HG03135 (cell line): ENCODE measurements at regions not wholly inside any gene's neighbourhood (a gene's known extent, or its start where the extent isn't known, plus 50 kb on each side); places are given as distances from the start of the nearest gene placed in this dataset.
"Not testable (repeated sequence)": the region's sequence is repeated elsewhere in the genome, so short reads cannot be mapped to it uniquely, and the experiment has no call there.

Experiments
- ATAC-seq: cut with Tn5 transposase; IDR thresholded peaks from one replicate; pipeline ENCODE4 v1.9.1; 2021; ENCODE audit warnings: mild to moderate bottlenecking, moderate library complexity; ENCODE audit not compliant: unreplicated experiment

GRCh38 chr3:144865948-144866347, 894.3 kb downstream of the DIPK2A start:
- no peak for ATAC-seq

DNA sequence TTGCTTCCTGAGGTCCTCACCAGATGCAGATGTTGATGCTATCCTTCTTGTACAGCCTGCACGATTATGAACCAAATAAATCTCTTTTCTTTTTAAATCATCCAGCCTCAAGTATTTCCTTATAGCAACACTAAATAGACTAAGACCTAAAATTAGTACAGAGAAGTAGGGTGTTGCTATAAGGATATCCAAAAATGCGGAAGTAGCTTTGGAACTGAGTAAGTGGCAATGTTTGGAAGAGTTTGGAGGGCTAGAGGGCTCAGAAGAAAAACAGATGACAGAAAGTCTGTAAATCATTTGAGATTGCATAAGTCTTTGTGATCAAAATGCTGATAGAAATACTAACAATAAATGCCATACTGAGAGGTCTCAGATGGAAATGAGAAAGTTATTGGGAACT, 894.9 kb downstream of the DIPK2A start:
- no peak for ATAC-seq

DNA sequence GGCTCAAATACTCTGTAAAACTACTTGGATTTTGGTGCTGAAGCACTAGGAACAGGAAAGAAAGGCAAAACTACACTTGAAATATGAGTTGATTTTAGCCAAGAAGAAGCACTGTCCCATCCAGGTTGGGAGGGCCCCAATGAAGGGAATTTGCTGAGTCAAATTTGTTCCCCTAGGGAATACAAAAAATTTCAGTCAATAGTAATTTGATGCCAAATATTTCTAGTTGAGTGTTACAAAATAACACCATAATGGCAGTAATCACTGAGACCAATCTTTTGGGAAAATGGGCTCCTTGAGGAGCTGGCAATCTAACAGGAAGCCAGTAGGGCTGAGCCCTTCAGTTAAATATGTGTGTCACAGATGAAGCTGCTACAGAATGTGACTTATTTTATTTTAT, 896.9 kb downstream of the DIPK2A start:
- ATAC-seq = no peak

DNA sequence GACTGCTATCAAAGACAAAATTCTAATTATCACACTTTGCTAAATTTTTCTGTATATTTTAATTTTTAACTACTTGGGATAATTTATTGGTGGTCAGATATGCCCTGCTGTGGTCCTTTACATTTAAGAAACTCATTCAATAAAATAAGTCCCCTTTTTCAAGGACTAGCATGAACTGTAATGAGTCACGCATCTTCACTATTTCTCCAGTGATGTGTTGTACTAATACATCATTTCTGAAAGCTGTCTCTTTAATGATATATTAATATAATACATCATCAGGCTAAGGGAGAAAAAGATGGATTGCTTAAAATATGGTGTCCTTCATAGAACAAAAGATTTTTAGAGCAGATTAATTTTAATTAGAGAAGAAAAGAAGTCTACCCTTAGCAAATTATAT, 901.4 kb downstream of the DIPK2A start:
- no peak for ATAC-seq

- no peak for ATAC-seq
Measured at GRCh38 chr3:144875211-144875610, 903.6 kb downstream of the DIPK2A start.

DNA sequence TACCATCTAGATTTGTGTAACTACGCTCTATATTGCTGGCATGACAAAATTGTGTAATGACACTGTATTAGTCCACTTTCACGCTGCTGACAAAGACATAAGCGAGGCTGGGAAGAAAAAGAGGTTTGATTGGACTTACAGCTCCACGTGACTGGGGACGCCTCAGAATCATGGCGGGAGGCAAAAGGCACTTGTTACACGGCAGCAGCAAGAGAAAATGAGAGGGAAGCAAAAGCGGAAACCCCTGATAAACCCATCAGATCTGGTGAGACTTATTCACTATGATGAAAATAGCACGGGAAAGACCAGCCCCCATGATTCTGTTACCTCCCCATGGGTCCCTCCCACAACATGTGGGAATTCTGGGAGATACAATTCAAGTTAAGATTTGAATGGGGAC, 905.7 kb downstream of the DIPK2A start:
- ATAC-seq = no peak

GRCh38 chr3:144879701-144880100, 908.1 kb downstream of the DIPK2A start:
- no peak for ATAC-seq

DNA sequence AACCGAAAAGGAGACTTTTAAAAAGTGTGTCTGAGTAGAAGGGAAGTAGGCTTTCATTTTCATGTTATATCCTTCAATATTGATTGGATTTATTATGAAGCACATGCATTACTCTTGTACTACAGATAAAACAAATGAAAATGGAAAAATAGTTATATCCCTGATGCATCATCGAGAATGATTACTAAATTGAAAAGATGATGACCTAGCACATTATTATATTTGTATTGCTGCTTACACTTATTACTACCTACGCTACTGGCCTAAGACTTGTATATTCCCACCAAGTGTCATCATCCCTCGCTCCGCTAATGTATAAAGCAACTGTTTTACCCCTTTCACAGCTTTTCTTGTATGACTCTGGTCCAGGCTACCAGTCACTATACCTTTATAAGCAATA, 922.4 kb downstream of the DIPK2A start:
- no peak for ATAC-seq

- ATAC-seq = no peak
Measured at GRCh38 chr3:144894576-144894975, 923.0 kb downstream of the DIPK2A start.

GRCh38 chr3:144900366-144900765, 928.7 kb downstream of the DIPK2A start:
- ATAC-seq = no peak

- ATAC-seq = not testable (repeated sequence)
Measured at GRCh38 chr3:144907581-144907980, 936.0 kb downstream of the DIPK2A start.

DNA sequence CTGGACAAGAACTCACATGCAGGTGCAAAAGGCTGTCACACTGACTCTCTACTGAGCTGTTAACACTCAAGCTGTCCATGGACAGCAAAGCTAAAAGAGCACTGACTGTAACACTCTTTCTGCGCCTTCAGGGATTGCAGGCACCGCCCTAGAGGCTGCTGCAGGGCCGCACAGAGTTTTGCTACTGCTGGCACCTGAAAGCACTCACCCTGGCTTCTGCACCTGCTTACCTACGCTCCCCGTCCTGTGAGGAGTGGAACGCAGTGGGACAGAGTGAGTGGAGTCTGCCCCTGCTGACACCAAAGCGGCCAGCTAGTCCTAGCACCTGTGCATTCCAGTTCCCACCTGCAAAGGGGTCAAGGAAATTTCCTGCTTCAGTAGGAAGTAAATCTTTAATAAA, 941.3 kb downstream of the DIPK2A start:
- ATAC-seq = no peak

DNA sequence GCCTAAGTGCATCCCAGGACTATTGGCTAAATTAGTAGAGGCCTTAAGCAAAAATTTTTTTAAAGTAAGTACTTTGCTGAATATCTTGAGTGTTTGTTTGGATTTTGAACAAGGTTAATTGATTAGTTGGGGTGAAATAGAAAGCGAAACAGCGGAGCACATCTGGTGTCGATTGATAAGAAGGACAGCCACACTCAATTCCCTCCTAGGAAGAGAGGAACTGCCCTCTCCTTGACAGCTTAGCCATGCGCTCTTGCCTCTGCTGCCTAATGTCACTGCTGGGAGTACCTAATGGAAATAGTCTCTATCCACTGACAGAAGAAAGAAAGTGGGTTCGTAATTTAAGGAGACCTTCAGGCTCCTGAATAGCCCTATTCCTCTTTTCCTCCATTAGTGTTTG, 943.6 kb downstream of the DIPK2A start:
- no peak for ATAC-seq

DNA sequence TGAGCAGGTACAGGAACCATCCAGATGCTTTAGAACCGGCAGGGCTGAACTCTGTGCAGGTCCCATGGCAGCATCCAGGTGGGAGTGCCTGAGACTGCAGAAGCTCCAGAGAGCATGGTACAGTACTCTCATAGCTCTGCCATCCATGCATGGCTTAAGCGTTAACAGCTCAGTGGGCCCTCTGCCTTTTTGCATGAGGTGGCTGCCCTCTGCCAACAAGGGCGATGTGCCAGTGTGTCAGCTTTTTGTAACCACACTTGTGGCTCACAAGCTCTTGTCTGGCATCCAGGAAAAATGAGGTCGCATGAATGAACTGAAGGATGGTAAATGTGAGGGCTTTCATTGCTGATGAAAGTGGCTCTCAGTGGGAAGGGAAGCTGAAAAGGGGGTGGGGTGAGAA, 950.1 kb downstream of the DIPK2A start:
- ATAC-seq = no peak

DNA sequence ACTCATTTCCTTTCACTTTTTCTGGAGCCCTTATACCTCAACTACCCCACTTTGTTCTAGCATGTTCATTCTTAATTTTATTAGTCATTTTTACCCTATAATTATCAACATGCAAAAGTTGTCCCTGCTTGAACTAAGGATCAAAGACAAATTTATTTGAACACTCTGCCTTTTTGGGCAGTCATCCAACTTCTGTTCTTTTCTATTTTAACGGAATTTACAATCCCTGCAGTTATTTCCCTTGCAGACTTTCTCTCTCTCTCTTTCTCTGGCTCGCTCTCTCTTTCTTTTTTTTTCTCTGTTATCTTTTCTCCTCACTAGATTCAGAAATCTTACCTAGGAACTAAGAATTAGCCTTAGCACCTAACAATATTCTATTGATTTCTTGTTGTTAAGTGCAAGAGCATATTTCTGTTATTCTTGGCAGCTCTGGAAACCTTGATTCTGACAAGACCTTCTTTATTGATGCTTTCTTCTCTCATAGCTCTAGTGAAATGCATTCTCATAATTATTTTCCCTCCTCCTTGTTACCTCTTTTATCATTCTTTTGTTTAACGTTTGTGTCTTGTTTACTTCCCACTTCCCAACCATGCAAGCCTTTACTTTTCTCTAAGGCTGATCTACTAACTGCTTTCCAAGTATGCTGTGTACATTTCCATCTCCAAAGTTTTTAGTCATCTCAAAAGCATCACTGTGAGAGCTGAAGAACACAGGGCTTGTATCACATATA, 951.6 kb downstream of the DIPK2A start:
- ATAC-seq = no peak

- ATAC-seq = no peak
Measured at GRCh38 chr3:144930431-144930830, 958.8 kb downstream of the DIPK2A start.

GRCh38 chr3:144931590-144931989, 960.0 kb downstream of the DIPK2A start:
- ATAC-seq = no peak

GRCh38 chr3:144942093-144942837, 970.6 kb downstream of the DIPK2A start:
- ATAC-seq = no peak

DNA sequence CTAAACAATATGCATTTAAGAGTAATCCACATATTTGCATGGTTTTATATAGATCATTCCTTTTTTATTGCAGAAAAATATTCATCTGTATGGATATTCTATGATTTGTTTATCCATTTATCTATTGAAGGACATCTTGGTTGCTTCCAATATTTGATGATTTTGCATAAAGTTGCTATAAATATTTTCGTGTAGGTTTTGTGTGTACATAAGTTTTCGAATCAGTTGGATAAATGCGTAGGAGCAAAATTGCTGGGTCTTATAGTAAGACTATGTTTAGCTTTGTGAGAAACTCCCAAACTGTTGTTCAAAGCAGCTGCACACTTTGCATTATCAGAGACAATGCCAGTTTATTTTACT, 971.2 kb downstream of the DIPK2A start:
- no peak for ATAC-seq

DNA sequence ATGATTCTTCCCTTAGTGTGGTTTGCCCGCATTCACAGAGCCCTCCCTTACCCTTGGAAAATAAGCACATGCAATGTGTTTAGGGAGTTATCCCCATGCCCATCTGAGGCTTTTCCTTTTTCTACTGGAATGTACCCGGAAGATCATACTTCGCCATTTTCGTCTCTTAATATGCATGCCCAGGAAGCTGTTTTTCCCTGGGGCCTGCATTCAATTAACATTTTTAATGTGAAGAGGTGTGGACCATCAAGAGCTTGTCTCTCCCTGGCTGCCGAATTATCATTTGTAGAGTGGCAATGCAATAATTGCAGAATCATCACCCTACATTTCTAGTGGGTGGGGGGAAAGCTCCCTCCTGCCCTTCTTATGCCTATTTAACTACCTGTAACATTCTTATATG, 976.3 kb downstream of the DIPK2A start:
- ATAC-seq = no peak

- ATAC-seq = no peak
Measured at GRCh38 chr3:144948711-144949110, 977.1 kb downstream of the DIPK2A start.

DNA sequence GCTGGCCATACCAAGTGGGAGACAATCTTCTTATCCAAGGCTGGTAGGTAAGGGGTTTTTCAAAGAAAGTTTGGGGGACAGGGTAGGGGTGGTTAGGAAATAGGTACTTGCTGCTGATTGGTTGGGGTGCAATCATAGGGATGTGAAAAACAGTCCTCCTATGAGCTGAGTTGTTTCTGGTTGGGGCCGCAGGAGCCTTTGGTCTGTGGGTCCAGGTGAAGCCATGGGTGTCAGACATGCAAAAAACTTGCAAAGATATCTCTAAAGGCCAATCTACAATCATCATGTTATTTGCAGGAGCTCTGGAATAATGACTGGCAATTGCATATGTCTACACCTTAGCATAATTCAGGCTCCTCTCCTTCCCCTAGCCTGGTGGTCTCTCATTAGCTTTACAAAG, 982.3 kb downstream of the DIPK2A start:
- ATAC-seq = no peak
